WTC11 (cell line): ENCODE measurements at regions not wholly inside any gene's neighbourhood (a gene's known extent, or its start where the extent isn't known, plus 50 kb on each side); places are given as distances from the start of the nearest gene placed in this dataset. TPM values are rescaled to one million over a fixed set of nuclear protein-coding genes. Genes with fewer than 3 reads are reported as not detected.

Experiments used
- microRNA-seq: library from miRNA; unstranded; fragments of <30 nt; microRNA quantifications from one replicate; pipeline ENCODE4 v1.2.0, GENCODE V29; 2022; ENCODE audit warnings: borderline number of aligned reads

Small RNA genes lying in the stretch of these regions (microRNA-seq; reads per million reads assigned to microRNA genes)
- gene MIR320D2: not detected
